Body of pancreas (tissue), 4 donors: ENCODE measurements at regions not wholly inside any gene's neighbourhood (a gene's known extent, or its start where the extent isn't known, plus 50 kb on each side); places are given as distances from the start of the nearest gene placed in this dataset.

Experiments
- ATAC-seq: fragments of 150-250 bp; one replicate; pipeline ENCODE4 v1.9.1; 2016
- DNase-seq, 4 donors: peaks; one replicate each; pipeline ENCODE4 v3.0.0-alpha.2; 2019
- H3K27ac ChIP-seq, 4 donors: fragments of 200-600 bp; sonication (generic); 1 replicate in 3 of 4; 2 replicates in 1 of 4; pipeline versions ENCODE4 v1.5.1 to v1.6.1; 2016 to 2019; ENCODE audit warnings: mild to moderate bottlenecking in 1 of 4, mixed read lengths in 1 of 4, moderate library complexity in 1 of 4
- H3K27me3 ChIP-seq, 2 donors: fragments of 200-600 bp; sonication (generic); one replicate each; pipeline ENCODE4 v1.6.0; 2016; ENCODE audit warnings: mild to moderate bottlenecking in 1 of 2
- H3K36me3 ChIP-seq, 2 donors: fragments of 200-600 bp; sonication (generic); replicated peaks in 1 of 2; 2 replicates each; pipeline ENCODE4 v1.5.1; 2016; ENCODE audit warnings: low read depth in 2 of 2; ENCODE audit not compliant: insufficient read depth in 1 of 2
- H3K4me1 ChIP-seq: fragments of 200-600 bp; sonication (generic); one replicate; pipeline ENCODE4 v1.6.0; 2016
- H3K4me3 ChIP-seq, 2 donors: fragments of 200-600 bp; sonication (generic); 1 replicate in 1 of 2; 2 replicates in 1 of 2; pipeline ENCODE4 v1.5.1; 2016 to 2019
- H3K9me3 ChIP-seq, 3 donors: fragments of 200-600 bp; sonication (generic); 1 replicate in 2 of 3; 2 replicates in 1 of 3; pipeline ENCODE4 v1.5.1; 2016
- POLR2A ChIP-seq, 3 donors: fragments of 450-650 bp; IDR thresholded peaks; one replicate each; pipeline ENCODE4 v1.6.1; 2016; ENCODE audit warnings: antibody characterized with exemption in 3 of 3, mild to moderate bottlenecking in 2 of 3
- WGBS, 2 donors: methylation state at CpG; one replicate each; pipeline ENCODE4 v1.1.5; 2017; 5-methylcytosine and 5-hydroxymethylcytosine counted together
- intact Hi-C: fragments of 100-400 bp; cut with DNase I; formaldehyde crosslinking; loops from one replicate; pipeline ENCODE4 v1.15.1; 2023
- TF ChIP-seq, protein P1 (sequence below), 7 experiments: fragments of 450-650 bp in 4 of 7; fragments of 200-600 bp in 3 of 7; sonication (generic) in 3 of 7; IDR thresholded peaks; one replicate each; pipeline ENCODE4 v1.5.1; 2016 to 2019; ENCODE audit warnings: antibody characterized with exemption in 7 of 7

DNA sequence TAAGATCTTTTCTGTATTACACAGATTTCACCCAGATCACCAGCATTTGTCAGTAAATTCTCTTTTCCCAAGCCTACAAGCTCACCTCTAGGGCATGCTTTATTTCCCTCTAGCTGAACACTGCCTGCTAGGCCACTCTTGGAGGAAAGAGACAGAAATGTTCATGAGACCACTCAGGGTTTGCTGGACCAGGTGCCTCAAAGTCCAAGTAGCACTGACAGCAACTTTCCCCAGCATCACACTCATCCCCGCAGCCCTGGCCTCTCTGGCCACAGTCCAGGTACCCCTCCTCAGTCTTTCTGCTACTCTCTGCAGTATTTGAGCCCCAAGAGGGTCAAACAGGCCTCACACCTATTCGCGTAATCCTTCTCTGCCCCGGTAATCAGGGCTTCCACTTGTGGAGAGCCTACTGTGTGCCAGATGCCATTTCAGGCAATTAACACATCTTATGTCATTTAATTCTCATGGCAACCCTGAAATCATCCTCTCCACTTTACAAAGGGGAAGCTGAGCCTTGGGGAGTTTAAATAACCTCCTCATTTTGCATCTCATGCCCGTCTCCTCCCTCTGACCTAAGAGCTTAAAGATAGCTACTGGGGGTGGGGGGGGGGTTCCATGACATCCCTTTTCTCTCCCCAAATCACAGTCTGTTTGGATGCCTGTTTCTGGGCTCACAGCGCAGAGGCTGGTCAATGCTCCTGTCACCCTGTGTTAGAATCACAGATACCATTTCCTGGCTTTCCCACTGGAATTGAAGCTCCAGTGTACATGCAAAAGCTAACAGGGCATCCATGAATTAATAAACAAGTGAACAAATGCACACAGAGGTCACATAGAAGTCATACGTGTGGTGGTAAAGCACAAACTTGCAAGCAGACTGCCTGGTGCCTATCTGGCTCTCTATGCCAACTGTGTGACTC, 88.5 kb downstream of the PRLHR start:
- Histone ChIP-seq H3K27ac (no peak overlapping the region), H3K4me3 (no peak overlapping the region), H3K4me1 (no peaks in the 10 kb centered on the region), H3K36me3 (no peaks in the 10 kb centered on the region), H3K9me3 (no peaks in the 10 kb centered on the region), H3K27me3 (no peaks in the 10 kb centered on the region)
- 86 to 88% methylated on average over 7 of the region's 7 CpGs for WGBS, 2 donors
- DNase-seq, result no peak
- intact Hi-C loops, result no loop called here
- TF ChIP-seq, protein P1, sequence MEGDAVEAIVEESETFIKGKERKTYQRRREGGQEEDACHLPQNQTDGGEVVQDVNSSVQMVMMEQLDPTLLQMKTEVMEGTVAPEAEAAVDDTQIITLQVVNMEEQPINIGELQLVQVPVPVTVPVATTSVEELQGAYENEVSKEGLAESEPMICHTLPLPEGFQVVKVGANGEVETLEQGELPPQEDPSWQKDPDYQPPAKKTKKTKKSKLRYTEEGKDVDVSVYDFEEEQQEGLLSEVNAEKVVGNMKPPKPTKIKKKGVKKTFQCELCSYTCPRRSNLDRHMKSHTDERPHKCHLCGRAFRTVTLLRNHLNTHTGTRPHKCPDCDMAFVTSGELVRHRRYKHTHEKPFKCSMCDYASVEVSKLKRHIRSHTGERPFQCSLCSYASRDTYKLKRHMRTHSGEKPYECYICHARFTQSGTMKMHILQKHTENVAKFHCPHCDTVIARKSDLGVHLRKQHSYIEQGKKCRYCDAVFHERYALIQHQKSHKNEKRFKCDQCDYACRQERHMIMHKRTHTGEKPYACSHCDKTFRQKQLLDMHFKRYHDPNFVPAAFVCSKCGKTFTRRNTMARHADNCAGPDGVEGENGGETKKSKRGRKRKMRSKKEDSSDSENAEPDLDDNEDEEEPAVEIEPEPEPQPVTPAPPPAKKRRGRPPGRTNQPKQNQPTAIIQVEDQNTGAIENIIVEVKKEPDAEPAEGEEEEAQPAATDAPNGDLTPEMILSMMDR (IDR thresholded peaks at IDR 0.05), result no peak
- TF ChIP-seq POLR2A (IDR thresholded peaks at IDR 0.05), result no peak
- ATAC-seq, result no peak

DNA sequence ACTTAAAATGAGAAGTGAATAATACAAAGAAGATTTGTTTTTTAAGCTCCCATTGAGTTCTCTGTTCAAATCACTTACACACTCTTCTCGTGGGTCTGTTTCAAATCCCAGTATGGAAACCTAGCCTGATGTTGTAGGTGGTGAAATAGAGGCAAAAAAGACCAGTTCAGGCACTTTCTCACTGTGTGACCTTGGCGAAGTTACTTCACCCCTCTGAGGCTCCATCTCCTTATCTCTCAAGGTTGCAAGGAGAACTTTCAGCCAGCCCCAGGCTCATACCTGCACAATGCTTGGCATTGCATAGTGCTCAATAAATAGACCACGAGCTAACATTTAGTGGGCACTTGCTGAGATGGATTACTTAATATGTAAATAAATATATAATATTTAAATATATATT, 90.1 kb downstream of the PRLHR start:
- no peak overlapping the region for H3K4me3 ChIP-seq
- DNase-seq, result no peak
- H3K9me3 ChIP-seq, result no peaks in the 10 kb centered on the region
- H3K27me3 ChIP-seq, result no peaks in the 10 kb centered on the region
- 41% methylated on average over 3 of the region's 3 CpGs for WGBS, 2 donors
- intact Hi-C loops, result no loop called here
- H3K36me3 ChIP-seq, result no peaks in the 10 kb centered on the region
- H3K27ac ChIP-seq, result no peak overlapping the region
- no peaks in the 10 kb centered on the region for H3K4me1 ChIP-seq
- no peak for TF ChIP-seq POLR2A (IDR thresholded peaks at IDR 0.05)
- TF ChIP-seq, protein P1 (IDR thresholded peaks at IDR 0.05), result no peak
- ATAC-seq, result no peak

DNA sequence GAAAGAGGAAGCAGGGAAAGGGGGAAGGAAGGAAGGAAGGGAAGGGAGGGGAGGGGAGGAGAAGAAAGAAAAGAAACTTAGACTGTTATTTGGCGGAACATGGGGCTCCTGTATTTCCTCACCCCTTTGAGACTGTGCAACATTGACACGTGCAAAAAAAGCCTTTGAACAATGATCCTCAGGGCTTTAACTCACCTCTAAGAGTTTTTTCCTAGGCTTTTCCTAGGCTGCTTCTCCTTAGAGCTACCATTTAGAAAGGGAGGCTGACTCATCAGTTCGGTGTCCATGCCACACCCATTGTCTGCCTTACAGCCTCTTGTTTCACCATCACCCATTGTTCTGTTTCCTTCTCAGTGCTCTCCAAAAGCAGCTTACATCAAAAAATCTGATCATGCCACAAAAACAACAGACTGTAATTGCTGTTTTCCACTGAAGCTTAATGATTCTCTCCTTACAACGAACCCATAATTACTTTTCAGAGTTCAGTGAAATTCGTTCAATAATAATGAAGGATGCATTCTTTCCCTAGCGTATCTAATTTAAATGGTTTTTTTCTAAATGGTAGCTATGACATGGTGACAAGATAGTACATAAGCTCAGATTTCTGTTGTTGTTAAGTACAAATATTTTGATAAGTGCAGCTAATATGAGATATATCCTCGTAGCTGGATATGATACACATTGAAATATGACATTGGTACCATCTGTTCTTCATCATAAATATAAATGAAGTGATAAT, 90.8 kb downstream of the PRLHR start:
- ATAC-seq, result no peak
- no peaks in the 10 kb centered on the region for H3K9me3 ChIP-seq
- no peak for TF ChIP-seq POLR2A (IDR thresholded peaks at IDR 0.05)
- TF ChIP-seq, protein P1 (IDR thresholded peaks at IDR 0.05), result no peak
- H3K36me3 ChIP-seq, result no peaks in the 10 kb centered on the region
- H3K4me3 ChIP-seq, result no peak overlapping the region
- no peak for DNase-seq
- intact Hi-C loops, result no loop called here
- WGBS, 2 donors, result 54 to 59% methylated on average over 7 of the region's 7 CpGs
- H3K27ac ChIP-seq, result no peak overlapping the region
- no peaks in the 10 kb centered on the region for H3K27me3 ChIP-seq
- no peaks in the 10 kb centered on the region for H3K4me1 ChIP-seq

DNA sequence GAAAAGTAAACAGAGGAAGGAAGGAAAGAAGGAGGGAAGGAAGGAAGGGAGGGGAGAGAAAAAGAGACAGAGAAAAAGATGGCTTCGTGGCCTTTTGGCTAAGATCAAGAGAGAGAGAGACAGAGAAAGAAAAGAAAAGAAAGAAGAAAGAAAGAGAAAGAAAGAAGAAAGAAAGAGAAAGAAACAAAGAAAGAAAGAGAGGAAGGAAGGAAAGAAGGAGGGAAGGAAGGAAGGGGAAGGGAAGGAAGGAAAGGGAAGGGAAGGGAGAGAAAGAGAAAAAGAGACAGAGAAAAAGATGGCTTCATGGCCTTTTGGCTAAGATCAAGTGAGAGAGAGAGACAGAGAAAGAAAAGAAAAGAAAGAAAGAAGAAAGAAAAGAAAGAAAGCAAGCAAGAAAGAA, 91.4 kb downstream of the PRLHR start:
- ATAC-seq, result no peak

More for the DNA sequence above, 91.4 kb downstream of the PRLHR start:
- Histone ChIP-seq H3K27me3 (no peaks in the 10 kb centered on the region), H3K9me3 (no peaks in the 10 kb centered on the region), H3K36me3 (no peaks in the 10 kb centered on the region), H3K4me1 (no peaks in the 10 kb centered on the region), H3K27ac (no peak overlapping the region), H3K4me3 (no peak overlapping the region)
- TF ChIP-seq, protein P1 (IDR thresholded peaks at IDR 0.05), result no peak
- no peak for TF ChIP-seq POLR2A (IDR thresholded peaks at IDR 0.05)
- WGBS, 2 donors, result 70 to 83% methylated on average over 1 of the region's 1 CpG
- no peak for DNase-seq
- intact Hi-C loops, result no loop called here
